Neutrophil (primary cell): ENCODE measurements at regions not wholly inside any gene's neighbourhood (a gene's known extent, or its start where the extent isn't known, plus 50 kb on each side); places are given as distances from the start of the nearest gene placed in this dataset.

Source experiments
- H3K27ac ChIP-seq: fragments of 200-600 bp; sonication (generic); 2 replicates; pipeline ENCODE4 v1.5.1; 2016; ENCODE audit warnings: mild to moderate bottlenecking, moderate library complexity
- H3K27me3 ChIP-seq: fragments of 200-600 bp; sonication (generic); 2 replicates; pipeline ENCODE4 v1.6.0; 2016; ENCODE audit warnings: mild to moderate bottlenecking
- H3K36me3 ChIP-seq: fragments of 200-600 bp; sonication (generic); 2 replicates; pipeline ENCODE4 v1.5.1; 2017
- H3K4me1 ChIP-seq, 2 experiments: fragments of 200-600 bp in 1 of 2; sonication (generic) in 1 of 2; 1 replicate in 1 of 2; 2 replicates in 1 of 2; pipeline versions ENCODE4 v1.5.1 to v1.6.1; 2013 to 2016; ENCODE audit warnings: low read depth in 1 of 2, low read length in 1 of 2, mild to moderate bottlenecking in 1 of 2, moderate library complexity in 1 of 2; ENCODE audit not compliant: control insufficient read depth in 1 of 2, insufficient read depth in 1 of 2
- H3K4me3 ChIP-seq, 2 experiments: fragments of 200-600 bp in 1 of 2; sonication (generic) in 1 of 2; 1 replicate in 1 of 2; 2 replicates in 1 of 2; pipeline ENCODE4 v1.5.1; 2013 to 2016; ENCODE audit warnings: low read depth in 1 of 2, low read length in 1 of 2, mild to moderate bottlenecking in 1 of 2, moderate library complexity in 1 of 2
- H3K9me3 ChIP-seq: fragments of 200-600 bp; sonication (generic); 2 replicates; pipeline ENCODE4 v1.5.1; 2016
- CTCF ChIP-seq: fragments of 200-600 bp; sonication (generic); IDR thresholded peaks from 2 replicates; pipeline ENCODE4 v1.5.1; 2016; ENCODE audit warnings: antibody characterized with exemption

- TF ChIP-seq CTCF = no peak
- H3K4me3 ChIP-seq = no peak overlapping the region
- no peaks in the 10 kb centered on the region for H3K9me3 ChIP-seq
- H3K4me1 ChIP-seq = peaks cover 0 to 11% of the 10 kb centered on the region in 2 experiments
- no peak overlapping the region for H3K27ac ChIP-seq
- H3K36me3 ChIP-seq = no peaks in the 10 kb centered on the region
- H3K27me3 ChIP-seq = no peaks in the 10 kb centered on the region
These were observed 233.8 kb upstream of the USP25 start for GRCh38 chr21:15495965-15496364.

- peaks cover 0 to 11% of the 10 kb centered on the region in 2 experiments for H3K4me1 ChIP-seq
- H3K27me3 ChIP-seq = no peaks in the 10 kb centered on the region
- H3K4me3 ChIP-seq = no peak overlapping the region
- H3K9me3 ChIP-seq = no peaks in the 10 kb centered on the region
- TF ChIP-seq CTCF = no peak
- H3K36me3 ChIP-seq = no peaks in the 10 kb centered on the region
- H3K27ac ChIP-seq = no peak overlapping the region
These were observed 232.9 kb upstream of the USP25 start for GRCh38 chr21:15496911-15497310.

GRCh38 chr21:15498455-15498854, 231.3 kb upstream of the USP25 start:
- no peak overlapping the region for H3K27ac ChIP-seq
- H3K4me1 ChIP-seq = peaks cover 0 to 11% of the 10 kb centered on the region in 2 experiments
- H3K4me3 ChIP-seq = no peak overlapping the region
- no peaks in the 10 kb centered on the region for H3K9me3 ChIP-seq
- no peaks in the 10 kb centered on the region for H3K36me3 ChIP-seq
- H3K27me3 ChIP-seq = no peaks in the 10 kb centered on the region
- no peak for TF ChIP-seq CTCF

- Histone ChIP-seq H3K4me1 (no peaks in the 10 kb centered on the region), H3K4me3 (no peak overlapping the region), H3K27me3 (no peaks in the 10 kb centered on the region), H3K27ac (no peak overlapping the region), H3K36me3 (no peaks in the 10 kb centered on the region), H3K9me3 (no peaks in the 10 kb centered on the region)
- TF ChIP-seq CTCF = no peak
These were observed 223.7 kb upstream of the USP25 start for GRCh38 chr21:15506086-15506485.

GRCh38 chr21:15508554-15508953, 221.2 kb upstream of the USP25 start:
- no peaks in the 10 kb centered on the region for H3K27me3 ChIP-seq
- peaks cover 0 to 3% of the 10 kb centered on the region in 2 experiments for H3K4me1 ChIP-seq
- H3K4me3 ChIP-seq = no peak overlapping the region
- no peaks in the 10 kb centered on the region for H3K36me3 ChIP-seq
- H3K27ac ChIP-seq = no peak overlapping the region
- H3K9me3 ChIP-seq = no peaks in the 10 kb centered on the region
- TF ChIP-seq CTCF = no peak
